ENCODE measurements at regions not wholly inside any gene's neighbourhood (a gene's known extent, or its start where the extent isn't known, plus 50 kb on each side); places are given as distances from the start of the nearest gene placed in this dataset.
"Not testable (repeated sequence)": the region's sequence is repeated elsewhere in the genome, so short reads cannot be mapped to it uniquely, and the experiment has no call there.

DNA sequence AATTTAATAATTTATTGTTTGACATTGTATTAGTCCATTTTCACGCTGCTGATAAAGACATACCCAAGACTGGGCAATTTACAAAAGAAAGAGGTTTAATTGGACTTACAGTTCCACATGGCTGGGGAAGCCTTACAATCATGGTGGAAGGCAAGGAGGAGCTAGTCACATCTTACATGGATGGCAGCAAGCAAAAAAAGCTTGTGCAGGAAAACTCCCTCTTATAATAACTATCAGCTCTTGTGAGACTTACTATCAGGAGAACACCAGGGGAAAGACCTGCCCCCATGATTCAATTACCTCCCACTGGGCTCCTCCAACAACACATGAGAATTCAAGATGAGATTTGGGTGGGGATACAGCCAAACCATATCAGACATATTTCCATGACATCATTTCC, 275.1 kb upstream of the KLF3 start:
- not testable (repeated sequence) for H3K4me3 ChIP-seq (ENCODE audit: low read length); H3K9ac ChIP-seq (ENCODE audit: low read depth, low read length); H3K27me3 ChIP-seq (ENCODE audit: insufficient read depth, low read length); H3K4me1 ChIP-seq (ENCODE audit: insufficient read depth, low read length); H3K36me3 ChIP-seq (ENCODE audit: insufficient read depth, low read depth, low read length); H3K27ac ChIP-seq (ENCODE audit: low read length)
- peaks cover 35% of the 10 kb centered on the region for H3K9me3 ChIP-seq (ENCODE audit: insufficient read depth, low read depth, low read length)

DNA sequence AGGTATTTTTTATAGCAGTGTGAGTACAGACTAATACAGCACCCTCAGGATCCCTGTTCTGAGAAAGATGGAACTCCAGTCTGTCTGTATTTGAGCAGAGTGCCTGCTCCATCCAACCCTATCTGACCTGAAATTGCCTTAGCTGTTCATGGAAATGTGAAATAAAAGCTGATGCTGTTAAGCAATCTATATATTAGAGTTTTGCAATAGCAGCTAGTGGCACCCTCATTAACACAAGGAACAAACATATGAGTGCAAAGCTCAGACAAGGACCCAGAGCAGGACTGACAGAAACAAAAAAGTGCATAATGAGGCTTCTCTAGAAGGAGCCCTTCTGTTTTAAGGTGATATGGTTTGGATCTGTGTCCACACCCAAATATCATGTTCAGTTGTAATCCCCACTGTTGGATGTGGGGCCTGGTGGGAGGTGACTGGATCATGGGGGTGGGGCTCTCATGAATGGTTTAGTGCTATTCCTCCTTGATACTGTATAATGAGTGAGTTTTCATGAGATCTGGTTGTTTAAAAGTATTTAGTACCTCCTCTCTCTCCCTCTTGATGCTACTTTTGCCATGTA, 272.9 kb upstream of the KLF3 start:
- H3K4me3 ChIP-seq (ENCODE audit: low read length), result no peak overlapping the region
- no peak overlapping the region for H3K27ac ChIP-seq (ENCODE audit: low read length)
- no peaks in the 10 kb centered on the region for H3K36me3 ChIP-seq (ENCODE audit: insufficient read depth, low read depth, low read length)
- H3K9me3 ChIP-seq (ENCODE audit: insufficient read depth, low read depth, low read length), result peaks cover 35% of the 10 kb centered on the region
- H3K9ac ChIP-seq (ENCODE audit: low read depth, low read length), result no peak overlapping the region
- no peaks in the 10 kb centered on the region for H3K4me1 ChIP-seq (ENCODE audit: insufficient read depth, low read length)
- H3K27me3 ChIP-seq (ENCODE audit: insufficient read depth, low read length), result no peaks in the 10 kb centered on the region

DNA sequence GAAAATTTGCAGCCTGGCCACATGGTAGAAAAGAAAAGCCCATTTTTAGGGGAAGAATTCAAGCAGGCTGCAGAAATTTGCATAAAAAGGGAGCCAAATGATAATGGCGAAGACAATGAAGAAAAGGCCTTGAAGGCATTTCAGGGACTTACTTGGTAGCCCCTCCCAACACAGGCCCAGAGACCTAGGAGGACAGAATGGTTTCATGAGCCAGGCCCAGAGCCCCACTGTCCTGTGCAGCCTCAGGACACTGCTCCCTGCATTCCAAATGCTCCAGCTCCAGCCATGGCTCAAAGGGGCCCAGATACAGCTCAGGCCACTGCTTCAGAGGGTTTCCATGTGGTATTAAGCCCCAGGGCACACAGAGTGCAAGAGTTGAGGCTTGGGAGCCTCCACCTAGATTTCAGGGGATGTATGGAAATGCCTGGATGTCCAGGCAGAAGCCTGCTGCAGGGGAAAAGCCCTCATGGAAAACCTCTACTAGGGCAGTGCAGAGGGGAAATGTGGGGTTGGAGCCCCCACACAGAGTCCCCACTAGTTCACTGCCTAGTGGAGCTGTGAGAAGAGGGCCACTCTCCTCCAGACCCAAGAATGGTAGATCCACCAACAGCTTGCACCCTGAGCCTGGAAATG, 271.7 kb upstream of the KLF3 start:
- no peak overlapping the region for H3K9ac ChIP-seq (ENCODE audit: low read depth, low read length)
- no peak overlapping the region for H3K4me3 ChIP-seq (ENCODE audit: low read length)
- H3K27ac ChIP-seq (ENCODE audit: low read length), result no peak overlapping the region
- no peaks in the 10 kb centered on the region for H3K27me3 ChIP-seq (ENCODE audit: insufficient read depth, low read length)
- H3K36me3 ChIP-seq (ENCODE audit: insufficient read depth, low read depth, low read length), result no peaks in the 10 kb centered on the region
- H3K4me1 ChIP-seq (ENCODE audit: insufficient read depth, low read length), result no peaks in the 10 kb centered on the region
- H3K9me3 ChIP-seq (ENCODE audit: insufficient read depth, low read depth, low read length), result peaks cover 35% of the 10 kb centered on the region

DNA sequence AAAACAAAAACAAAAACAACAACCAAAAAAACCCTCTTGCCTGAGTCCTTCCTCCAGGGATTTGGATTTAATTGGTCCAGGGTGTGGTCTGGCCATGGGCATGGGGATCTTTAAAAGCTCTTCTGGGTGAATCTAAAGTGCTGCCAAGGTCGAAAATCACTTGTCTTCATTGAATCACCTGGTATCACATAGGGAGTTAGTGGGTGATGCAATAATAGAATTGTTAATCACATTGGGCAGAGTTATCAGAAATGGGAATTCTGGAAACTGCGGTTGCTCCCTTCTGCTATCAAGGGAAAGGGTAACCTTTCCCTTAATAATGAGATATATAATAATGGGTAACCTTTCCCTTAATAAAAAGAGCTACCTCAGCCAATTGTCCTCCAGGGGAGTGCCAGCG, 267.9 kb upstream of the KLF3 start:
- Histone ChIP-seq H3K27ac (ENCODE audit: low read length) (no peak overlapping the region), H3K4me1 (ENCODE audit: insufficient read depth, low read length) (no peaks in the 10 kb centered on the region), H3K36me3 (ENCODE audit: insufficient read depth, low read depth, low read length) (no peaks in the 10 kb centered on the region), H3K9ac (ENCODE audit: low read depth, low read length) (no peak overlapping the region), H3K4me3 (ENCODE audit: low read length) (no peak overlapping the region), H3K27me3 (ENCODE audit: insufficient read depth, low read length) (no peaks in the 10 kb centered on the region), H3K9me3 (ENCODE audit: insufficient read depth, low read depth, low read length) (peaks cover 33% of the 10 kb centered on the region)

DNA sequence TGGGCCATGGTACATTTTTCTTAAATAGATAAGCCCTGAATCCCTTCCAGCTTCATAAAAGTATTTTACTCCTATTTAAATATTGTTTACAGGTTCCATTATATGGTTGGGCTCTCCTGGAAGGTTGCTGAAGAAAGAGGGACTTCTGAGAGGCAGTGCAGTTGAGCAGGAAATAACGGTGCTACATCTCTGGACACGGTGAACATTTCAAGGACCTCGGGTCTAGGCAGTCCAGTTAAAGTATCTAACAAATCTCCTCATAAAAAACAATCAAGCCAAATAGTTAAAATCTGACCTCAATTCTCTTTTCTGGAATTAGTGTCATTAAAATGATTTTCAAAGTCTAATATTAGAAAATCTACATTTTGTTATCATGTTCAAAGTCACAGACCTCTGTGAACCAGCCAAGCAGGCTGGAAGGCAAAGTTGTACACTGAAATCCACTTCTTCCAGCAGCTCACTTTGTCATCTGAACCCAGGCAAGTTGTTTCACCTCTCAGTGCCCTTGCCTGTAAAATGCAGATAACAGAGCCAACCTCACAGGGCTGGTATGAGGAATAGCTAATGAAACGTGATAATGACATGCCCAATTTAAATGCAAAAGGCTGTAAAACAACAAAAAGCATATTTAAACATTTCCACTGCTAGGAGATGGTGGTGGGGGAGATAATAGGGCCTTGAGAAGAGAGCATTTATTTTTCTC, 267.0 kb upstream of the KLF3 start:
- H3K4me1 ChIP-seq (ENCODE audit: insufficient read depth, low read length), result no peaks in the 10 kb centered on the region
- H3K9ac ChIP-seq (ENCODE audit: low read depth, low read length), result no peak overlapping the region
- H3K36me3 ChIP-seq (ENCODE audit: insufficient read depth, low read depth, low read length), result no peaks in the 10 kb centered on the region
- no peak overlapping the region for H3K4me3 ChIP-seq (ENCODE audit: low read length)
- H3K27me3 ChIP-seq (ENCODE audit: insufficient read depth, low read length), result no peaks in the 10 kb centered on the region
- H3K27ac ChIP-seq (ENCODE audit: low read length), result no peak overlapping the region
- H3K9me3 ChIP-seq (ENCODE audit: insufficient read depth, low read depth, low read length), result peaks cover 25% of the 10 kb centered on the region

DNA sequence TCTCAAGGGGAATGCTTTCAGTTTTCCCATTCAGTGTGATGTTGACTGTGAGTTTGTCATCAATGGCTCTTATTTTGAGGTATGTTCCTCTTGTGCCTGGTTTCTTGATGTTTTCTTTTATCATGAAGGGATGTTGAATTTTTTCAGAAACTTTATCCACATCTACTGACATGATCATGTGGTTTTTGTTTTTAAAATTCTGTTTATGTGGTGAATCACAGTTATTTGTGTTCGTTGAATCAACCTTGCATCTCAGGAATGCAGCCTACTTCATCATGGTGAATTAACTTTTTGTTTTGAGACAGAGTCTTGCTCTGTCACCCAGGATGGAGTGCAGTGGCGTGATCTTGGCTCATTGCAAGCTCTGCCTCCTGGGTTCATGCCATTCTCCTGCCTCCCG, 263.1 kb upstream of the KLF3 start:
- Histone ChIP-seq H3K9me3 (ENCODE audit: insufficient read depth, low read depth, low read length) (peaks cover 8% of the 10 kb centered on the region), H3K4me3 (ENCODE audit: low read length) (no peak overlapping the region), H3K36me3 (ENCODE audit: insufficient read depth, low read depth, low read length) (no peaks in the 10 kb centered on the region), H3K27ac (ENCODE audit: low read length) (no peak overlapping the region), H3K9ac (ENCODE audit: low read depth, low read length) (no peak overlapping the region), H3K4me1 (ENCODE audit: insufficient read depth, low read length) (no peaks in the 10 kb centered on the region), H3K27me3 (ENCODE audit: insufficient read depth, low read length) (no peaks in the 10 kb centered on the region)

DNA sequence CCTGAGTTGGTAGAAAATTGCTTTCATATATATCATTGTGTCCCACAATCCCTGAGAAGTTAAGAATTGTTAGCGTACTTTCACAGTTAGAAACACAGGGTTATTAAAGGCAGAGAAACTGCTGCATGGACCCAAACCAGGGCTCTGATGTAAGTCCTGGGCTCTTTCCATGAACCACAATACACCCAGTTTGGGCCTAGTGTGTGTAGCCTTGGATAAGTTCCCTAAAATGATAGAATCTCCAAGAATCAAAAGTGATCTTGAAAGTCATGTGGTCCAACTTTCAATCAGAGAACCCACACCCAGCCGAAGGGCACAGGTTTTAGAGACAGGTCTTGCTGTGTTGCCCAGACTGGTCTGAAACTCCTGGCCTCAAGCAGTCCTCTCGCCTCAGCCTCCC, 257.8 kb upstream of the KLF3 start:
- Histone ChIP-seq H3K27ac (ENCODE audit: low read length) (no peak overlapping the region), H3K9me3 (ENCODE audit: insufficient read depth, low read depth, low read length) (no peaks in the 10 kb centered on the region), H3K9ac (ENCODE audit: low read depth, low read length) (no peak overlapping the region), H3K27me3 (ENCODE audit: insufficient read depth, low read length) (no peaks in the 10 kb centered on the region), H3K36me3 (ENCODE audit: insufficient read depth, low read depth, low read length) (no peaks in the 10 kb centered on the region), H3K4me1 (ENCODE audit: insufficient read depth, low read length) (no peaks in the 10 kb centered on the region), H3K4me3 (ENCODE audit: low read length) (no peak overlapping the region)

DNA sequence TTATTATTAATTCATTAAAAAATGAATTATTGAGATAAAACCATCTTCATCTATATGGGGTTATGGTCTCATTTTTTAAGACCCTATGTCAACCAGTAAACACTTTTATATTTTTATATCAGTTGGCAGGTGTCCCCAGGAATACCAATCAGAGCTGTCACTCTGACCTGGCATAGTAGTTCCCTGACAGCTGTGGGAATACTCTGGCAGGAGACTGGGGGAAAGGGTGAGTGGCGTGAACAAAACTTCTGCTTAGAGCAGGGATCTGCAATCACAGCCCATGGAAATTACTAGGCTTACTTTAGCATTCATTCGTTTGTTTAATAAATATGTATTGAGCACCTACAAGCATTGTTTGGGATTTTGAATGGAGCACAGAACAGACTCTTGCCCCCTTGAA, 254.1 kb upstream of the KLF3 start:
- H3K9me3 ChIP-seq (ENCODE audit: insufficient read depth, low read depth, low read length), result no peaks in the 10 kb centered on the region
- H3K27me3 ChIP-seq (ENCODE audit: insufficient read depth, low read length), result no peaks in the 10 kb centered on the region
- H3K36me3 ChIP-seq (ENCODE audit: insufficient read depth, low read depth, low read length), result no peaks in the 10 kb centered on the region
- no peaks in the 10 kb centered on the region for H3K4me1 ChIP-seq (ENCODE audit: insufficient read depth, low read length)
- H3K4me3 ChIP-seq (ENCODE audit: low read length), result no peak overlapping the region
- no peak overlapping the region for H3K9ac ChIP-seq (ENCODE audit: low read depth, low read length)
- no peak overlapping the region for H3K27ac ChIP-seq (ENCODE audit: low read length)

DNA sequence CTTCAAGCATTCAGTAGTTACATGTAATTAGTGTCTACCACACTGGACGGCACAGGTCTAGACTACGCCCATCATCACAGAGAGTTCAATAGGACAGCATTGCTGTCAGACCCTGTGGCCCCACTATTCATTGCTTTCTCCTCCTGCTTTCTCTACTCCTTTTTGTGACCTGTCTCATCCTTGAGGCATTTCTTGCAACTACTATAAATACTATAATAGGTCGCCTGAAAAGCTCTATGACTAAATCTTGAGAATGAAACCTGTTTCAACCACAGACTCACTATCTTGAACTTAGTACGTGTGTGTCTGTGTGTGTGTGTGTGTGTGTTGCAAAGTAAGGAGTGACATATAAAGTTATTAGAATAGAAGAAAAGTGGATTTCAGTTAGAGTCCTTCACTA, 252.9 kb upstream of the KLF3 start:
- no peak overlapping the region for H3K9ac ChIP-seq (ENCODE audit: low read depth, low read length)
- no peaks in the 10 kb centered on the region for H3K36me3 ChIP-seq (ENCODE audit: insufficient read depth, low read depth, low read length)
- H3K9me3 ChIP-seq (ENCODE audit: insufficient read depth, low read depth, low read length), result no peaks in the 10 kb centered on the region
- no peaks in the 10 kb centered on the region for H3K4me1 ChIP-seq (ENCODE audit: insufficient read depth, low read length)
- no peaks in the 10 kb centered on the region for H3K27me3 ChIP-seq (ENCODE audit: insufficient read depth, low read length)
- no peak overlapping the region for H3K4me3 ChIP-seq (ENCODE audit: low read length)
- no peak overlapping the region for H3K27ac ChIP-seq (ENCODE audit: low read length)

DNA sequence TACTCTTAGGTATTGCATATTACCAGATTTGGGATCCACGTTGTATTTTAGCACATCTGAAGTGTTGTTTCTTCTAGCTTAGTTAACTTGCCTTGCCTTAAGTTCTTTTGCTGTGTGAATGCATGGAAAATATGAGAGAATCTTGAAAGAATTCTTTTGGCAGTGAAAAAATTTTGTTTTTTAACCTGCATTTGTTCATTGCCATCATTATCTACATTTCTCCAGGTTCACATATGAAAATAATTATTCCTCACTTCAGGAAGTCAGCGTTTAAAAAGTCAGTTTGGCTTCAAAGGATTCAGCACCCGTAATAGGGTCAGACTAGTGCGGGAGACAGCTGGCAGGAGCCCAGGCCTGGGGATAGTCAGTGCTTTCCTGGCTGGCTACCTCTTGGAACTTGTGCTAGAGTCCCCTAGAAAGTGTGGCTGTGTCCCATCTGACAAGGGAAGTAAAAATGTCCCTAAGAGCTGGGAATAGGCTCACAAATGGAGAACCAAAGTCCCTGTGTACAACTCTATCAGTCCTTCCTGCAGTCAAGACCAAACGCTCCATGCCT, 251.9 kb upstream of the KLF3 start:
- Histone ChIP-seq H3K27ac (ENCODE audit: low read length) (no peak overlapping the region), H3K4me3 (ENCODE audit: low read length) (no peak overlapping the region), H3K36me3 (ENCODE audit: insufficient read depth, low read depth, low read length) (no peaks in the 10 kb centered on the region), H3K4me1 (ENCODE audit: insufficient read depth, low read length) (no peaks in the 10 kb centered on the region), H3K9me3 (ENCODE audit: insufficient read depth, low read depth, low read length) (no peaks in the 10 kb centered on the region), H3K9ac (ENCODE audit: low read depth, low read length) (no peak overlapping the region), H3K27me3 (ENCODE audit: insufficient read depth, low read length) (no peaks in the 10 kb centered on the region)

DNA sequence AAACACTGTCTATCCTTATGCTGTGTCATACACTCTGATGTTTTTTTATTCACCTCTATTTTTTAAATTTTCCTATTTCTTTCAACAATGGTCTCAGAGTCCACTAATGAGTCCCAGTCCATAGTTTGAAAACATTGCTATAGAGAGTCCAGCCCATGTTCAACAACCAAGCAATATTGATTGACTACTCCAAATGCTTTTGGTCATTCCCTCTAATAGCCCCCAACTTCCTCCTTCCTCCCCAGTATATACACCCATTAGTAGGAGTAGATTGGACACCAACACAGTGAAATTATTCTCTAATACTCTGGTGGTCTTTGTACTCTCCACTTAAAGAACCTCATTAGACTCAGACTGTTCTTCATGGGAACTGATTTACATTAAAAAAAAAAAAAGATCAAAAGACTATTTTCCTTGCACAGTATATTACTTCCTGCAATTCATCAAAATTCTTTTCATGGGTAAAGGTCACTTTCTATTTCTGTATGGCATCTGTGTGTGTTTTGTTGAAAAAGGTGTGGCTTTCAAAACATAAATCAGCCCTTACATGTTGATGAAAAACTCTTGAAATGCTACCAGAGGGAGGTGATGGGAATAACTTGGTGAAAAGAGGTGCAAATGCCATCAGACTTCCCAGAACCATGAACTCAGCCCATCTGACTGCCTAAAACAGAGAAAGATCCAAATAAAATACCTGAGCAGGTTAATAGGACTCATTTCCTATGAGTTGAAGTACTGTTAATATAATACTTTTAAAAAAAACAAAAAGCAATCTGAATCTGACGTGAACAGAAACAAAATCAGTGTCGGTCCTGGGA, 250.3 kb upstream of the KLF3 start:
- no peak overlapping the region for H3K27ac ChIP-seq (ENCODE audit: low read length)
- H3K27me3 ChIP-seq (ENCODE audit: insufficient read depth, low read length), result no peaks in the 10 kb centered on the region
- H3K4me3 ChIP-seq (ENCODE audit: low read length), result no peak overlapping the region
- H3K4me1 ChIP-seq (ENCODE audit: insufficient read depth, low read length), result no peaks in the 10 kb centered on the region
- H3K36me3 ChIP-seq (ENCODE audit: insufficient read depth, low read depth, low read length), result no peaks in the 10 kb centered on the region
- H3K9ac ChIP-seq (ENCODE audit: low read depth, low read length), result no peak overlapping the region
- H3K9me3 ChIP-seq (ENCODE audit: insufficient read depth, low read depth, low read length), result no peaks in the 10 kb centered on the region

Data from iPS-20b (cell line).